ENCODE measurements at regions not wholly inside any gene's neighbourhood (a gene's known extent, or its start where the extent isn't known, plus 50 kb on each side); places are given as distances from the start of the nearest gene placed in this dataset.

DNA sequence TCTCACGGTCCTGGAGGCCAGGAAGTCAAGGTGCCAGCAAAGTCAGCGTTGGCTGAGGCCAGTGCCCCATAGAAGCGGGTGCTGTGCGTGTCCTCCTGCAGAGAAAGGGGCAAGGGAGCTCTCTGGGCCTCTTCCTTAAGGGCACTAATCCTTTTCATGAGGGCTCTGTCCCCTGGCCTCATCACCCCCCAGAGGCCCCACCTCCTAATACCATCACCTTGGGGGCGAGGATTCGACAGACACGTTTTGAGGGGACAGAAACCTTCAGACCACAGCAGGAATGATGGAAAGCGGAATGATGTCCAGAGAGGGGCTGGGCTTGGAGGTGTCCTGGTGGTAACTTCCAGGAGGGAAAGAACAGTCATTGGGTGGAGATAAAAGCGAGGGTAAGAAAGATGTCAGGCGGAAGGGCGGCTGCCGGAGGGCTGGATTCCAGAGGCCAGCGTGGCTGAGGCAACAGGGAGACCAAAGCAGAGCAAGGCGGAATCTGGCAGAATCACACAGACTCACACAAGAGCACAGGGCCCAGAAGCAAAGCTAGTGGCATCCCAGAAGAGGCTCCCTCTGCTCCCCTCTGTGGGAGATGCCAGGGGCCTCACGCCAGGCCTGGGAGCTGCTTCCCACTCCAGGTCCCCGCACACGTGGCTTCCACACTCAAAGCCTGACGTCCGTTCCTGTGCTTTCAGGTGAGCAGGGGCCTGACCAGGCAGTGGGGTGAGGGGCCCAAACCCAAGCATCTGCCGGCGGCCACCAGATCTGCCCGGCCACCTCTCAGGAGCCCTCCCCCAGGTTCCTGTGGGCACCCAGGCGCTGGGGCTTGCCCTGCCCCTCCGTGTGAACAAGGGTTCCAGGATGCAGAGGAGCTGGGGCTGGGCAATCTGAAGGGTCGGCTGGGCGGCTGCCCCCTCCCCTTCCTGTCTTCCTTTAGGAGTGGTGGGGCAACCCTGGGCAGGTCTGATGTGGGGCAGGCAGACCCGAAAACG, 784.5 kb downstream of the BRD1 start:
- TF ChIP-seq SPI1 (IDR thresholded peaks at IDR 0.05; ENCODE audit: borderline replicate concordance, low read depth), result no peak
- no peak for TF ChIP-seq CTCF (IDR thresholded peaks at IDR 0.05; ENCODE audit: insufficient read depth, low read length)
- TF ChIP-seq POLR2AphosphoS5 (IDR thresholded peaks at IDR 0.05; ENCODE audit: low read depth), result no peak
- TF ChIP-seq GABPA (IDR thresholded peaks at IDR 0.05; ENCODE audit: low read depth), result no peak
- no peak for TF ChIP-seq REST (IDR thresholded peaks at IDR 0.05; ENCODE audit: insufficient replicate concordance, low read depth)
- H3K4me3 ChIP-seq (replicated peaks; ENCODE audit: insufficient read depth, low read length), result no peak overlapping the region
- no peaks in the 10 kb centered on the region for H3K27me3 ChIP-seq (ENCODE audit: insufficient read depth, poor library complexity, severe bottlenecking)
- H3K27ac ChIP-seq (replicated peaks), result no peak overlapping the region
- DNase-seq (ENCODE audit: low read depth in 1 of 2, low spot score in 1 of 2), result no peak

- no peak for DNase-seq (ENCODE audit: low read depth in 1 of 2, low spot score in 1 of 2)
- H3K4me3 ChIP-seq (replicated peaks; ENCODE audit: insufficient read depth, low read length), result no peak overlapping the region
- H3K27ac ChIP-seq (replicated peaks), result no peak overlapping the region
- H3K27me3 ChIP-seq (ENCODE audit: insufficient read depth, poor library complexity, severe bottlenecking), result no peaks in the 10 kb centered on the region
- TF ChIP-seq CTCF (IDR thresholded peaks at IDR 0.05; ENCODE audit: insufficient read depth, low read length) (no peak), SPI1 (IDR thresholded peaks at IDR 0.05; ENCODE audit: borderline replicate concordance, low read depth) (no peak), REST (IDR thresholded peaks at IDR 0.05; ENCODE audit: insufficient replicate concordance, low read depth) (no peak), POLR2AphosphoS5 (IDR thresholded peaks at IDR 0.05; ENCODE audit: low read depth) (no peak), GABPA (IDR thresholded peaks at IDR 0.05; ENCODE audit: low read depth) (no peak)
Observed at GRCh38 chr22:49042066-49042465, 785.6 kb downstream of the BRD1 start.

DNA sequence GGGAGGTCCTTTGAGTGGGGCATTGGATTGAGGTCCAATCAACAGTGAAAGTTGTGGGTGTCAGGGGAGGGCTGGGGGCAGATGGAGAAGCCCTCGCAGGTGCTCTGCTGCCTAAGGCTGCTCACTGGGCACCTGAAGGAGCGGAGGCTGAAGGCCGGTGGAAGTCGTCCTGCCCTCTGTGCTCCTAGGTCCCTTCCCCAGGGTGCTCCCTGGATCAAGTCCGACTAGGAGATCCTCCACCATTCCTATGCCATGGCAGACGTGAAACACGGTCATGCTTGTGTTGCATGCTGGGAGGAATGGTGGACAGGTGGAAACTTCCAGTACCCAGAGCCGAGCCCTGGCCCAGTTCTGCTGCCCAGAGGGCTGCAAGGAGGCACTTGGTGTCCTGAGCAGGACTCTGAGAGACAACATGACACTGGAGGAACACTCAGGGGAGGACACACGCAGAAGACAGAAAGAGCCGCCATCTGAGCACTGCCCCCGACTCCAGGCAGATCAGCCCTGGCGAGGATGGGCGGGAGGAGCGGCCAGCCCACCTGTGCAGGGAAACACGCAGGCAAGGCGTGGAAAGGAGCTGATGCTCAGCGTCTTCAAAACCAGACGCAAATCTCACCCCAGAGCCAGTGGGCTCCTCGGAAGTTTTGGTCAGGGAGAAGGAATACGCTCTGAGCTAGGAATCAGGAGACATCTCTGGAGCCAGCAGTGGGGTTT, 786.8 kb downstream of the BRD1 start:
- TF ChIP-seq SPI1 (IDR thresholded peaks at IDR 0.05; ENCODE audit: borderline replicate concordance, low read depth) (no peak), GABPA (IDR thresholded peaks at IDR 0.05; ENCODE audit: low read depth) (no peak), REST (IDR thresholded peaks at IDR 0.05; ENCODE audit: insufficient replicate concordance, low read depth) (no peak), CTCF (IDR thresholded peaks at IDR 0.05; ENCODE audit: insufficient read depth, low read length) (no peak), POLR2AphosphoS5 (IDR thresholded peaks at IDR 0.05; ENCODE audit: low read depth) (no peak)
- Histone ChIP-seq H3K4me3 (replicated peaks; ENCODE audit: insufficient read depth, low read length) (no peak overlapping the region), H3K27me3 (ENCODE audit: insufficient read depth, poor library complexity, severe bottlenecking) (no peaks in the 10 kb centered on the region), H3K27ac (replicated peaks) (no peak overlapping the region)
- DNase-seq (ENCODE audit: low read depth in 1 of 2, low spot score in 1 of 2), result no peak

Data from HL-60 (cell line).